HG03066 (cell line): ENCODE measurements at regions not wholly inside any gene's neighbourhood (a gene's known extent, or its start where the extent isn't known, plus 50 kb on each side); places are given as distances from the start of the nearest gene placed in this dataset.
"Not testable (repeated sequence)": the region's sequence is repeated elsewhere in the genome, so short reads cannot be mapped to it uniquely, and the experiment has no call there.

Source experiments
- ATAC-seq: cut with Tn5 transposase; IDR thresholded peaks from one replicate; pipeline ENCODE4 v1.9.1; 2021; ENCODE audit warnings: low read depth; ENCODE audit not compliant: unreplicated experiment

DNA sequence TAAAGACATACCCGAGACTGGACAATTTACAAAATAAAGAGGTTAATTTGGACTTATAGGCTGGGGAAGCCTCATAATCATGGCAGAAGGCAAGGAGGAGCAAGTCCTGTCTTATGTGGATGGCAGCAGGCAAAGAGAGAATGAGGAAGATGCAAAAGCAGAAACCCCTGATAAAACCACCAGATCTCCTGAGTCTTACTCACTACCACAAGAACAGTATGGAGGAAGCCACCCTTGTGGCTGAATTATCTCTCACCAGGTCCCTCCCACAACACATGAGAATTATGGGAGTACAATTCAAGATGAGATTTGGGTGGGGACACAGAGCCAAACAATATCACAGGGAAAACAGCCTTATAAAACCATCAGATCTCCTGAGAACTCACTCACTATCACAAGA lies 61.6 kb upstream of the DCLK2 start:
- not testable (repeated sequence) for ATAC-seq

DNA sequence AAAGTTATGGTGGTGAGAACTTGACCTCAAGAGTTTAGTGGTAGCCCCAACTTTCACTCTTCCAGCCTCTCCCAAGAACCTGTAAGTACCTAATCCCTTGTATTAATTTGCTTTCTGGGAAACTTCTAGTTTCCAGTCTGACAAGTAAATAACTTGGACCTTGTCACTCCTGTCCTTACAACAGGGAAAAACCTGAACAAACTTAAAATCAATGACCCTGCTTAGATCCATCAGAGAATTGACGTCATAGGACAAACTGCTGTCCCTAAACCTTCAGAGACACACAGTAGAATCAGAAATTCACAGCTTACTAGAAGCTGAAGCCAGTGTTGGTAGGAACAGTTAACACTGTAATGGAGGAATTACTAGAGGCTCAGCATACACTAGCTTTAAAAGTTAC lies 60.0 kb upstream of the DCLK2 start:
- no peak for ATAC-seq

DNA sequence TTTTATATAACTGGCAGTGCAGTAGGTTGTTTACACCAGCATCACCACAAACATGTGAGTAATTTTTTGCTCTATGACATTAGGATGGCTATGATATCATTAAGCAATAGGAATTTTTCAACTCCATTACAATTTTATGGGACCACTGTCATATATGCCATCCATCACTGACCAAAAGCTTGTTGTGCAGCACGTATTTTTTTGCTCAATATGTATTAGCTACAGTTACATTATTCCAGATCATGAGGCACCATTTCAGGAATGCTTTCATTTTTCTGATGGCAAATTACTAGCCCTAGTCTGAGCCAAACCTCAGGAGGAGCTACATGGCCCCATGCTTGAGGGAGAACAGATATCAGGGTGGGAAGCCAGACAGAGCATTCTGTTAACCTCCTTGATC lies 56.8 kb upstream of the DCLK2 start:
- ATAC-seq, result no peak

- ATAC-seq, result no peak
These were observed 54.8 kb upstream of the DCLK2 start for GRCh38 chr4:150023489-150023888.

DNA sequence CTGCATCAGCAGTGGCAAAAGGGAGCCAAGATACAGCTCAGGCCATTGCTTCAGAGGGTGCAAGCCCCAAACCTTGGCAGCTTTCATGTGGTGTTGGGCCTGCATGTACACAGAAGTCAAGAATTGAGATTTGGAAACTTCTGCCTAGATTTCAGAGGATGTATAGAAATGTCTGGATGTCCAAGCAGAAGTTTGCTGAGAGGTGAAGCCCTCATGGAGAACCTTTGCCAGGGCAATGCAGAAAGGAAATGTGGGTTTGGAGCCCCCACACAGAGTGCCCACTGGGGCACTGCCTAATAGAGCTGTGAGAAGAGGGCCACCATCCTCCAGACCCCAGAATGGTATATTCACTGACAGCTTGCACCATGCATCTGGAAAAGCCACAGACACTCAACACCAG lies 51.3 kb upstream of the DCLK2 start:
- ATAC-seq, result not testable (repeated sequence)
